Psoas muscle (tissue), 7 donors: ENCODE measurements at regions not wholly inside any gene's neighbourhood (a gene's known extent, or its start where the extent isn't known, plus 50 kb on each side); places are given as distances from the start of the nearest gene placed in this dataset.
"Not testable (repeated sequence)": the region's sequence is repeated elsewhere in the genome, so short reads cannot be mapped to it uniquely, and the experiment has no call there.

Source experiments
- ATAC-seq, 4 donors: fragments of 200-7000 bp; cut with Tn5 transposase; one replicate each; pipeline ENCODE4 v1.9.1; 2020; ENCODE audit warnings: moderate library complexity in 3 of 4, mild to moderate bottlenecking in 2 of 4
- DNase-seq, 2 donors: peaks; one replicate each; pipeline ENCODE4 v3.0.0-alpha.2; 2020
- H3K27ac ChIP-seq: fragments of 200-600 bp; one replicate; pipeline ENCODE4 v1.8.0; 2022
- H3K27me3 ChIP-seq, 3 donors: fragments of 200-600 bp in 1 of 3; one replicate each; pipeline versions ENCODE4 v1.6.1 to v1.8.0; 2013 to 2022; ENCODE audit warnings: low read length in 2 of 3, mild to moderate bottlenecking in 2 of 3, moderate library complexity in 1 of 3; ENCODE audit not compliant: insufficient read depth in 3 of 3
- H3K36me3 ChIP-seq, 2 donors: fragments of 200-600 bp in 1 of 2; one replicate each; pipeline versions ENCODE4 v1.6.1 to v1.8.0; 2013 to 2022; ENCODE audit warnings: low read depth in 1 of 2, mild to moderate bottlenecking in 1 of 2, moderate library complexity in 1 of 2; ENCODE audit not compliant: insufficient read depth in 1 of 2
- H3K4me1 ChIP-seq: fragments of 200-600 bp; one replicate; pipeline ENCODE4 v1.8.0; 2022
- H3K4me3 ChIP-seq: fragments of 200-600 bp; one replicate; pipeline ENCODE4 v1.8.0; 2022; ENCODE audit warnings: mild to moderate bottlenecking
- H3K9me3 ChIP-seq: fragments of 200-600 bp; one replicate; pipeline ENCODE4 v1.8.0; 2022
- WGBS, 3 donors: extraction: QIAGEN DNeasy Blood & Tissue Kit; methylation state at CpG; one replicate each; pipeline versions ENCODE4 v1.1.6 to v1.1.7; 2013; 5-methylcytosine and 5-hydroxymethylcytosine counted together
- intact Hi-C, 2 donors: fragments of 100-400 bp; cut with DNase I; formaldehyde crosslinking; loops; one replicate each; pipeline versions ENCODE4 v1.11.0 to v1.14.2; 2022
- TF ChIP-seq, protein P1 (sequence below): fragments of 200-600 bp; IDR thresholded peaks from one replicate; pipeline ENCODE4 v1.8.0; 2022; ENCODE audit warnings: antibody characterized with exemption
- donor health status: healthy with polysubstance abuse.
- donor health status: DM: no; HTN: no; CAD: no; lungs with moderate emphysema.
- donor health status: Bipolar disorder and iron deficiency.
- donor health status: healthy.
- donor health status: DM: yes; HTN: yes; CAD: no.
- donor health status: DM: no; HTN: no; CAD: no.
- donor health status: DM: yes; HTN: yes; CAD: no.

GRCh38 chr7:65302883-65303282, 70.8 kb upstream of the ZNF92 start:
- no peak for ATAC-seq
- Histone ChIP-seq H3K36me3 (no peaks in the 10 kb centered on the region), H3K9me3 (no peaks in the 10 kb centered on the region), H3K27me3 (peaks cover 0 to 3% (median 0%) of the 10 kb centered on the region in 3 donors), H3K4me1 (no peaks in the 10 kb centered on the region), H3K4me3 (no peak overlapping the region), H3K27ac (no peak overlapping the region)
- 94 to 100% (median 100%) methylated on average over 1 of the region's 1 CpG for WGBS, 3 donors
- no peak for DNase-seq
- TF ChIP-seq, protein P1, sequence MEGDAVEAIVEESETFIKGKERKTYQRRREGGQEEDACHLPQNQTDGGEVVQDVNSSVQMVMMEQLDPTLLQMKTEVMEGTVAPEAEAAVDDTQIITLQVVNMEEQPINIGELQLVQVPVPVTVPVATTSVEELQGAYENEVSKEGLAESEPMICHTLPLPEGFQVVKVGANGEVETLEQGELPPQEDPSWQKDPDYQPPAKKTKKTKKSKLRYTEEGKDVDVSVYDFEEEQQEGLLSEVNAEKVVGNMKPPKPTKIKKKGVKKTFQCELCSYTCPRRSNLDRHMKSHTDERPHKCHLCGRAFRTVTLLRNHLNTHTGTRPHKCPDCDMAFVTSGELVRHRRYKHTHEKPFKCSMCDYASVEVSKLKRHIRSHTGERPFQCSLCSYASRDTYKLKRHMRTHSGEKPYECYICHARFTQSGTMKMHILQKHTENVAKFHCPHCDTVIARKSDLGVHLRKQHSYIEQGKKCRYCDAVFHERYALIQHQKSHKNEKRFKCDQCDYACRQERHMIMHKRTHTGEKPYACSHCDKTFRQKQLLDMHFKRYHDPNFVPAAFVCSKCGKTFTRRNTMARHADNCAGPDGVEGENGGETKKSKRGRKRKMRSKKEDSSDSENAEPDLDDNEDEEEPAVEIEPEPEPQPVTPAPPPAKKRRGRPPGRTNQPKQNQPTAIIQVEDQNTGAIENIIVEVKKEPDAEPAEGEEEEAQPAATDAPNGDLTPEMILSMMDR = no peak
- intact Hi-C loops = no loop called here

GRCh38 chr7:65301007-65301406, 72.6 kb upstream of the ZNF92 start:
- no peak overlapping the region for H3K4me3 ChIP-seq
- H3K27me3 ChIP-seq = peaks cover 0 to 3% (median 0%) of the 10 kb centered on the region in 3 donors
- H3K27ac ChIP-seq = no peak overlapping the region
- no peaks in the 10 kb centered on the region for H3K4me1 ChIP-seq
- TF ChIP-seq, protein P1 = no peak
- no peaks in the 10 kb centered on the region for H3K36me3 ChIP-seq
- no peak for ATAC-seq
- intact Hi-C loops = no loop called here
- 31 to 64% (median 35%) methylated on average over 2 of the region's 2 CpGs for WGBS, 3 donors
- no peak for DNase-seq
- H3K9me3 ChIP-seq = no peaks in the 10 kb centered on the region

- DNase-seq = no peak
- no peaks in the 10 kb centered on the region for H3K36me3 ChIP-seq
- 85 to 95% (median 87%) methylated on average over 2 of the region's 2 CpGs for WGBS, 3 donors
- no peak overlapping the region for H3K27ac ChIP-seq
- intact Hi-C loops = no loop called here
- no peaks in the 10 kb centered on the region for H3K27me3 ChIP-seq
- H3K4me1 ChIP-seq = no peaks in the 10 kb centered on the region
- no peak for ATAC-seq
- TF ChIP-seq, protein P1 = no peak
- H3K4me3 ChIP-seq = no peak overlapping the region
- H3K9me3 ChIP-seq = no peaks in the 10 kb centered on the region
Measured at GRCh38 chr7:65295409-65295808, 78.2 kb upstream of the ZNF92 start.

DNA sequence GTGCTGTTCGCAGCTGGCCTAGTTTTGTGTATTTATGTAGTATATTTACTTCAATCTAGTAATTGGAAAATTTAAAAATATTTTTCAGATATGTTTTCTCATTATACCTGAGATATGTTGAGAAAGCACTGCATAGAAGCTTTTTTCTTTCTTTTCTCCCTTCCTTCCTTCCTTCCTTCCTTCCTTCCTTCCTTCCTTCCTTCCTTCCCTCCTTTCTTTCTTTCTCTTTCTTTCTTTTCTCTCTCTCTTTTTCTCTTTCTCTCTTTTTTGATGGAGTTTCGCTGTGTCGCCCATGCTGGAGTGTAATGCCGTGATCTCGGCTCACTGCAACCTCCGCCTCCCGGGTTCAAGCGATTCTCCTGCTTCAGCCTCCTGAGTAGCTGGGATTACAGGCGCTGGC, 83.3 kb upstream of the ZNF92 start:
- H3K4me3 ChIP-seq, ATAC-seq, H3K27ac ChIP-seq, H3K9me3 ChIP-seq, H3K4me1 ChIP-seq, H3K27me3 ChIP-seq, H3K36me3 ChIP-seq, DNase-seq: not testable (repeated sequence)
- 94 to 98% (median 96%) methylated on average over 9 of the region's 9 CpGs for WGBS, 3 donors
- intact Hi-C loops = loop anchor here in 1 of 2 donors (2.0 kb wide), 1 partner anchor 20 kb away; no protein-coding TSS in a partner anchor

DNA sequence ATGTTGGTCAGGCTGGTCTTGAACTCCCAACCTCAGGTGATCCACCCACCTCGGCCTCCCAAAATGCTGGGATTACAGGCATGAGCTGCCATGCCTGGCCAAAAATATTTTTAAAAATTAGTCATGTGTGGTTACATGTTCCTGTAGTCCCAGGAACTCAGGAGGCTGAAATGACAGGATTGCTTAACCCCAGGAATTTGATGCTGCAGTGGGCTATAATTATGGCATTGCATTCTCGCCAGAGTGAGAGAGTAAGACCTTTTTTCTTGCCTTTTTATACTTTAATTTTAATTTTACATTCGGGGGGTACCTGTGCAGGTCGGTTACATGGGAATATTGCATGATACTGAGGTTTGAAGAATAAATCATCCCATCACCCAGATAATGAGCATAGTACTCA, 86.6 kb upstream of the ZNF92 start:
- TF ChIP-seq, protein P1 = no peak
- ATAC-seq (no peak), DNase-seq (no peak)
- Histone ChIP-seq H3K4me3 (no peak overlapping the region), H3K36me3 (no peaks in the 10 kb centered on the region), H3K9me3 (no peaks in the 10 kb centered on the region), H3K27ac (no peak overlapping the region), H3K27me3 (no peaks in the 10 kb centered on the region), H3K4me1 (no peaks in the 10 kb centered on the region)
- 88 to 90% (median 88%) methylated on average over 4 of the region's 4 CpGs for WGBS, 3 donors
- intact Hi-C loops = no loop called here
